Mesenchymal stem cell (in vitro differentiated cells and primary cell): ENCODE measurements at regions not wholly inside any gene's neighbourhood (a gene's known extent, or its start where the extent isn't known, plus 50 kb on each side); places are given as distances from the start of the nearest gene placed in this dataset.

Source experiments
- DNase-seq: peaks from one replicate; pipeline ENCODE4 v3.0.0-alpha.2; 2013
- H2AFZ ChIP-seq: one replicate; pipeline ENCODE4 v1.6.1; 2013; ENCODE audit warnings: low read depth, mild to moderate bottlenecking, control low read depth, inconsistent platforms, low read length, moderate library complexity
- H2AK5ac ChIP-seq: 2 replicates; pipeline ENCODE4 v1.6.1; 2013; ENCODE audit warnings: low read length, moderate library complexity, mild to moderate bottlenecking, inconsistent platforms; ENCODE audit not compliant: severe bottlenecking
- H2BK120ac ChIP-seq: one replicate; pipeline ENCODE4 v1.6.1; 2013; ENCODE audit warnings: low read depth, mild to moderate bottlenecking, inconsistent platforms, low read length, moderate library complexity
- H2BK12ac ChIP-seq, 2 experiments: one replicate each; pipeline ENCODE4 v1.6.1; 2013; ENCODE audit warnings: inconsistent platforms in 2 of 2, low read length in 2 of 2, mild to moderate bottlenecking in 2 of 2, moderate library complexity in 2 of 2, control low read depth in 1 of 2
- H2BK15ac ChIP-seq: one replicate; pipeline ENCODE4 v1.6.1; 2013; ENCODE audit warnings: mild to moderate bottlenecking, low read depth, inconsistent platforms; ENCODE audit not compliant: poor library complexity, severe bottlenecking
- H2BK5ac ChIP-seq: 2 replicates; pipeline ENCODE4 v1.6.1; 2013; ENCODE audit warnings: low read depth, mild to moderate bottlenecking, low read length, control low read depth, inconsistent platforms; ENCODE audit not compliant: poor library complexity, severe bottlenecking
- H3K14ac ChIP-seq, 2 experiments: one replicate each; pipeline ENCODE4 v1.6.1; 2013; ENCODE audit warnings: inconsistent platforms in 2 of 2, low read length in 2 of 2, control low read depth in 1 of 2, mild to moderate bottlenecking in 1 of 2, moderate library complexity in 1 of 2
- H3K18ac ChIP-seq, 2 experiments: one replicate each; pipeline ENCODE4 v1.6.1; 2013; ENCODE audit warnings: inconsistent platforms in 2 of 2, low read length in 2 of 2, control low read depth in 1 of 2, low read depth in 1 of 2, mild to moderate bottlenecking in 1 of 2
- H3K23ac ChIP-seq, 2 experiments: one replicate each; pipeline ENCODE4 v1.6.1; 2013; ENCODE audit warnings: inconsistent platforms in 2 of 2, low read length in 2 of 2, mild to moderate bottlenecking in 2 of 2, moderate library complexity in 2 of 2, control low read depth in 1 of 2
- H3K27ac ChIP-seq: 2 replicates; pipeline ENCODE4 v1.5.1; 2013; ENCODE audit warnings: mild to moderate bottlenecking, moderate library complexity, low read length, control low read depth, inconsistent platforms; ENCODE audit not compliant: poor library complexity, severe bottlenecking
- H3K27me3 ChIP-seq, 2 experiments: 2 replicates each; pipeline versions ENCODE4 v1.6.1 to v1.7.0; 2013; ENCODE audit warnings: low read length in 2 of 2, mild to moderate bottlenecking in 2 of 2, moderate library complexity in 2 of 2, control low read depth in 1 of 2, inconsistent platforms in 1 of 2; ENCODE audit not compliant: control insufficient read depth in 1 of 2, insufficient read depth in 1 of 2
- H3K36me3 ChIP-seq, 2 experiments: 2 replicates each; pipeline versions ENCODE4 v1.6.1 to v1.7.0; 2013; ENCODE audit warnings: low read length in 2 of 2, control low read depth in 1 of 2, inconsistent platforms in 1 of 2, low read depth in 1 of 2, mild to moderate bottlenecking in 1 of 2; ENCODE audit not compliant: insufficient read depth in 2 of 2, control insufficient read depth in 1 of 2
- H3K4ac ChIP-seq, 2 experiments: one replicate each; pipeline ENCODE4 v1.6.1; 2013; ENCODE audit warnings: inconsistent platforms in 2 of 2, low read length in 2 of 2, mild to moderate bottlenecking in 2 of 2, moderate library complexity in 2 of 2, control low read depth in 1 of 2, low read depth in 1 of 2
- H3K4me1 ChIP-seq: 2 replicates; pipeline ENCODE4 v1.6.1; 2013; ENCODE audit warnings: low read depth, low read length, control low read depth; ENCODE audit not compliant: control insufficient read depth, insufficient read depth
- H3K4me2 ChIP-seq: 2 replicates; pipeline ENCODE4 v1.6.1; 2013; ENCODE audit warnings: low read length, mild to moderate bottlenecking, inconsistent platforms; ENCODE audit not compliant: poor library complexity, severe bottlenecking
- H3K4me3 ChIP-seq, 2 experiments: 2 replicates each; pipeline versions ENCODE4 v1.5.1 to v1.7.0; 2013; ENCODE audit warnings: low read length in 2 of 2, mild to moderate bottlenecking in 2 of 2, control low read depth in 1 of 2, low read depth in 1 of 2; ENCODE audit not compliant: insufficient read depth in 1 of 2
- H3K79me1 ChIP-seq: replicated peaks from 2 replicates; pipeline ENCODE4 v1.6.1; 2013; ENCODE audit warnings: mild to moderate bottlenecking, control low read depth, low read length, inconsistent platforms; ENCODE audit not compliant: poor library complexity, severe bottlenecking
- H3K9ac ChIP-seq: 2 replicates; pipeline ENCODE4 v1.7.0; 2013; ENCODE audit warnings: mild to moderate bottlenecking, low read length, moderate library complexity
- H3K9me3 ChIP-seq: 2 replicates; pipeline ENCODE4 v1.7.0; 2013; ENCODE audit warnings: mild to moderate bottlenecking, low read length; ENCODE audit not compliant: control insufficient read depth
- H4K8ac ChIP-seq: one replicate; pipeline ENCODE4 v1.6.1; 2013; ENCODE audit warnings: inconsistent platforms, mild to moderate bottlenecking, low read length, moderate library complexity
- H4K91ac ChIP-seq: one replicate; pipeline ENCODE4 v1.6.1; 2013; ENCODE audit warnings: mild to moderate bottlenecking, low read length, inconsistent platforms
- WGBS: methylation state at CpG from one replicate; pipeline ENCODE4 v1.1.7; 2013; ENCODE audit warnings: mixed read lengths; 5-methylcytosine and 5-hydroxymethylcytosine counted together

DNA sequence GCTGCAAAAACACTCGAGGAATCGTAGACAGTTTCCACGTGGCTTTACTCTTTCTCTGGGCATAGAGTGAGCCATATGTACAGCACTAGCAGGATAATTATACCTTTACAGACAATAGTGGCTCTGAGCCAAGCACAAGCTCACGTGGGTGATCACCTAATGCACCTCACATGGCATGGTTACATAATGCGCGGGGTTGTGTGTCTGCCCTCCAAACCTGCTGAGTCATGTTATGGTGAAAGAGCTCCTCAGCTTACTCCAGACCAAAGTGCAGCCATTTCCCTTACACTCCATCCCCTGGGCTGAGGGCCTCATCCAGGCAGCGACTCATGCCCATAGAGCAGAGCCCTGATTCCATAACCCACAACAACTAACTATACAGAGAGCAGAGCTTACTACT lies 1458.4 kb upstream of the CADM2 start:
- Histone ChIP-seq H2BK12ac (no peak overlapping the region), H3K4me2 (no peak overlapping the region), H4K91ac (no peak overlapping the region), H3K9me3 (no peaks in the 10 kb centered on the region), H2BK120ac (no peak overlapping the region), H3K4ac (no peak overlapping the region), H2BK15ac (no peak overlapping the region), H3K27ac (no peak overlapping the region), H2AK5ac (no peak overlapping the region), H3K36me3 (no peaks in the 10 kb centered on the region), H3K23ac (no peak overlapping the region), H3K18ac (no peak overlapping the region), H3K27me3 (no peaks in the 10 kb centered on the region), H2AFZ (no peak overlapping the region), H2BK5ac (no peak overlapping the region), H3K79me1 (no peaks in the 10 kb centered on the region), H3K9ac (no peak overlapping the region), H4K8ac (no peak overlapping the region), H3K4me3 (no peak overlapping the region), H3K14ac (no peak overlapping the region), H3K4me1 (peaks cover 3% of the 10 kb centered on the region)
- WGBS, result 89% methylated on average over 7 of the region's 7 CpGs
- DNase-seq, result no peak

DNA sequence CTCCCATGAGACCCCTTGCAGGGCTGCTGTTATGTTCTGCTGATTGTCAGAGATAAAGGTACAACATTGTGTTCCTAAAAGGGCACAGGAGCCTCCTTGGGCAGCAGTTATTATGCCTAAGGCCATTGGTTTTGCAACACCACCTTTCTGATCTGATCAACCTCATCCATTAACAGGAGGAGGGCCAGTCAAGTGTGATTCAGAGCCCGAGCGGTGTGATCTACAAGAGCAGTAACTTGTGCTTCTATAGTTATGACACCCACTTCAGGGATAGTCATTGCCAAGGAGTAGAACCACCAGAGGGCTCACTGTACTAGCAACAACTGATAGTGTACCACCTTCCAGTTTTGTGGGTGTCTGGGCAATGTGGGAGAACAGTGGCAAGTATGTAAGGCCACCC lies 1457.9 kb upstream of the CADM2 start:
- H3K18ac ChIP-seq, result no peak overlapping the region
- H3K4ac ChIP-seq, result no peak overlapping the region
- no peaks in the 10 kb centered on the region for H3K9me3 ChIP-seq
- H4K91ac ChIP-seq, result no peak overlapping the region
- 44% methylated on average over 2 of the region's 2 CpGs for WGBS
- H4K8ac ChIP-seq, result no peak overlapping the region
- no peaks in the 10 kb centered on the region for H3K27me3 ChIP-seq
- no peak overlapping the region for H3K4me3 ChIP-seq
- no peak overlapping the region for H2BK5ac ChIP-seq
- H2BK120ac ChIP-seq, result no peak overlapping the region
- H3K4me2 ChIP-seq, result no peak overlapping the region
- H2AK5ac ChIP-seq, result no peak overlapping the region
- peaks cover 3% of the 10 kb centered on the region for H3K4me1 ChIP-seq
- H2BK15ac ChIP-seq, result no peak overlapping the region
- no peak overlapping the region for H3K23ac ChIP-seq
- H2BK12ac ChIP-seq, result no peak overlapping the region
- no peaks in the 10 kb centered on the region for H3K36me3 ChIP-seq
- H2AFZ ChIP-seq, result no peak overlapping the region
- no peak overlapping the region for H3K14ac ChIP-seq
- H3K79me1 ChIP-seq, result no peaks in the 10 kb centered on the region
- no peak overlapping the region for H3K27ac ChIP-seq
- no peak for DNase-seq
- H3K9ac ChIP-seq, result no peak overlapping the region

DNA sequence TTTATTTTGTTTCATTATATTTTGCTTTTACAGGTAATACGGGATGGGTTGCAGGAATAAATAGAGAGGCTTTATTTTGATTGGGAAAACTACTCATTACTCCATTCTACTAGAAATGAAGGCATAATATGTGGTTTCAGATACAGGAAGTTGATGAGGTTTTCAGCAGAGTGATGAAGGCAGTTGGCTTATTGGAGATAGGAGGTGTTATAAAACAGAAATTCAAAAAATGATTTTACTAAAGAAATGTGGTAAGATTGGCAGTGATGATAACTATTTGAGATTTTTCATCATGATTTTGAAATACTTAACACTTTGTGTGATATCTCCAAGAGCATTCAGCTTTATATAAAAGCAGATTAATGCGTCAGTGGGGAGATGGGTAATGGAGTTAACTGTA lies 1445.7 kb upstream of the CADM2 start:
- Histone ChIP-seq H2BK5ac (no peak overlapping the region), H2BK12ac (no peak overlapping the region), H4K8ac (no peak overlapping the region), H4K91ac (no peak overlapping the region), H3K4me1 (peaks cover 4% of the 10 kb centered on the region), H2AFZ (no peak overlapping the region), H3K4ac (no peak overlapping the region), H3K14ac (no peak overlapping the region), H2AK5ac (no peak overlapping the region), H3K9me3 (no peaks in the 10 kb centered on the region), H3K27me3 (no peaks in the 10 kb centered on the region), H3K79me1 (no peaks in the 10 kb centered on the region), H3K9ac (no peak overlapping the region), H2BK15ac (no peak overlapping the region), H3K18ac (no peak overlapping the region), H3K23ac (no peak overlapping the region), H3K4me3 (no peak overlapping the region), H3K27ac (no peak overlapping the region), H2BK120ac (no peak overlapping the region), H3K36me3 (no peaks in the 10 kb centered on the region), H3K4me2 (no peak overlapping the region)
- WGBS, result 77% methylated on average over 1 of the region's 2 CpGs
- DNase-seq, result no peak

DNA sequence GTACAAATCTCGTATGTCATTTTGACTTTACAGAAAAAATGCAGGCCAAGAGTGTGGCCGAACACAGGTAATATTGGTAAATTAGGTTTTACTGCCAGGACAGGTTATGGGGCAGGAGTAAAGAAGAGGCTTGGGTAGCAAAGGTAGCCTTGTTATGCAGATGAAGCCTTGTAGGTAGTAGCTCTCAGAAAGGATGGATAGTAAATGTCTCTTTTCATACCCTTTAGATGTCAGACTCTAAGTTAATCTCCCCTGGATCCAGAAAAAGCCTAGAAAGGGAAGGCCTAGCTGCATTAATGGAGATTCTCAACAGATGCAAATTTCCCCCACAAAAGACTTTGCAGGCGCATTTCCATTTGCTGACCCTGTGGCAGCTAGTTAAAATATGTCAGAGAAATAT lies 1445.1 kb upstream of the CADM2 start:
- Histone ChIP-seq H2AFZ (no peak overlapping the region), H3K27me3 (no peaks in the 10 kb centered on the region), H3K23ac (no peak overlapping the region), H3K79me1 (no peaks in the 10 kb centered on the region), H2BK15ac (no peak overlapping the region), H3K27ac (peak overlapping the region; percentile 31), H2BK120ac (no peak overlapping the region), H3K4me3 (no peak overlapping the region), H3K36me3 (no peaks in the 10 kb centered on the region), H3K4me2 (no peak overlapping the region), H3K4me1 (peaks cover 4% of the 10 kb centered on the region), H3K9me3 (no peaks in the 10 kb centered on the region), H2BK12ac (no peak overlapping the region), H3K9ac (no peak overlapping the region), H3K18ac (no peak overlapping the region), H3K4ac (no peak overlapping the region), H2AK5ac (peak overlapping the region; percentile 44), H4K91ac (no peak overlapping the region), H3K14ac (no peak overlapping the region), H4K8ac (no peak overlapping the region), H2BK5ac (peak overlapping the region; percentile 85)
- no peak for DNase-seq
- WGBS, result 46% methylated on average over 2 of the region's 3 CpGs
